ENCODE measurements at regions not wholly inside any gene's neighbourhood (a gene's known extent, or its start where the extent isn't known, plus 50 kb on each side); places are given as distances from the start of the nearest gene placed in this dataset.

DNA sequence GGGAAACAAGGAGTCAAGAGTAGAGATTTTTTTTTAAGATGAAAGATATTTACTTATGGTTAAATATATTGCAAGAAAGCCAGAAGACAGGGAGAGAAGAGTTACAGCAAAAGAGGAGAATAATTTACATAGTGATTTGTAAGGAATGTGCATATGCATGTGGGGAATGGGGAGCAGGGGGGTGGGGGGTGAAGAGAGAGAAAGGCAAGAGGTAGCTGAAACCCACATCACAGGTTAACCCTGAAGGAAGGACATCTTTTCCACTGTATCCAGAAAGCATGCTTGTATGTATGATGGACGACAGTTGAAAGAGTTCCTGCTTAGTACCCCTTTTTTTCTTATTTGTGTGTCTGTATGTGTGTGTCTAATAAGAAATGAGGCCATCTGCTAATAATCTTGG lies 371.9 kb downstream of the RAD51AP2 start:
- no peak for TF ChIP-seq TAF1 (IDR thresholded peaks at IDR 0.05; ENCODE audit: borderline replicate concordance, low read depth, low read length)
- TF ChIP-seq, protein P1, sequence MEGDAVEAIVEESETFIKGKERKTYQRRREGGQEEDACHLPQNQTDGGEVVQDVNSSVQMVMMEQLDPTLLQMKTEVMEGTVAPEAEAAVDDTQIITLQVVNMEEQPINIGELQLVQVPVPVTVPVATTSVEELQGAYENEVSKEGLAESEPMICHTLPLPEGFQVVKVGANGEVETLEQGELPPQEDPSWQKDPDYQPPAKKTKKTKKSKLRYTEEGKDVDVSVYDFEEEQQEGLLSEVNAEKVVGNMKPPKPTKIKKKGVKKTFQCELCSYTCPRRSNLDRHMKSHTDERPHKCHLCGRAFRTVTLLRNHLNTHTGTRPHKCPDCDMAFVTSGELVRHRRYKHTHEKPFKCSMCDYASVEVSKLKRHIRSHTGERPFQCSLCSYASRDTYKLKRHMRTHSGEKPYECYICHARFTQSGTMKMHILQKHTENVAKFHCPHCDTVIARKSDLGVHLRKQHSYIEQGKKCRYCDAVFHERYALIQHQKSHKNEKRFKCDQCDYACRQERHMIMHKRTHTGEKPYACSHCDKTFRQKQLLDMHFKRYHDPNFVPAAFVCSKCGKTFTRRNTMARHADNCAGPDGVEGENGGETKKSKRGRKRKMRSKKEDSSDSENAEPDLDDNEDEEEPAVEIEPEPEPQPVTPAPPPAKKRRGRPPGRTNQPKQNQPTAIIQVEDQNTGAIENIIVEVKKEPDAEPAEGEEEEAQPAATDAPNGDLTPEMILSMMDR (IDR thresholded peaks at IDR 0.05): no peak
